IMR-90 (cell line): ENCODE measurements at regions not wholly inside any gene's neighbourhood (a gene's known extent, or its start where the extent isn't known, plus 50 kb on each side); places are given as distances from the start of the nearest gene placed in this dataset.

Source experiments
- ATAC-seq: fragments of 200-7000 bp; cut with Tn5 transposase; 2 replicates; pipeline ENCODE4 v1.9.1; 2020; ENCODE audit warnings: low read depth, mild to moderate bottlenecking, moderate library complexity
- BruUV-seq: library from RNA; stranded (reverse); fragments of 400-500 nt; replicated peaks from 2 replicates; lab custom pipeline; 2021; lab: Mats Ljungman, UMichigan
- CTCF ChIA-PET: fragments of 300-600 bp; formaldehyde crosslinking; extraction: SDS; loops from one replicate; lab custom pipeline; 2021; ENCODE audit warnings: antibody characterized with exemption; lab: Yijun Ruan, JAX
- POLR2A ChIA-PET: fragments of 300-600 bp; sonication (Branson Sonifier 250); formaldehyde crosslinking; loops from one replicate; lab custom pipeline; 2022; ENCODE audit warnings: antibody characterized with exemption; ENCODE audit not compliant: unreplicated experiment; lab: Charles Lee
- DNase-seq: peaks from one replicate; pipeline ENCODE4 v3.0.0; 2013
- H2AFZ ChIP-seq: replicated peaks from 2 replicates; pipeline ENCODE3; 2013; ENCODE audit warnings: low read length, mild to moderate bottlenecking; ENCODE audit not compliant: poor library complexity
- H2AK5ac ChIP-seq: 2 replicates; pipeline ENCODE4 v1.6.1; 2013; ENCODE audit warnings: low read depth, low read length, inconsistent platforms
- H2AK9ac ChIP-seq: replicated peaks from 2 replicates; pipeline ENCODE3; 2013; ENCODE audit warnings: mild to moderate bottlenecking, low read depth, low read length, moderate library complexity; ENCODE audit not compliant: poor library complexity
- H2BK120ac ChIP-seq: 2 replicates; pipeline ENCODE4 v1.6.1; 2013; ENCODE audit warnings: low read depth, low read length, inconsistent platforms
- H2BK15ac ChIP-seq: 3 replicates; pipeline ENCODE4 v1.6.1; 2013; ENCODE audit warnings: low read depth, low read length, inconsistent platforms
- H2BK20ac ChIP-seq: 2 replicates; pipeline ENCODE4 v1.6.1; 2013; ENCODE audit warnings: low read depth, mild to moderate bottlenecking, inconsistent platforms, low read length, moderate library complexity
- H2BK5ac ChIP-seq: 2 replicates; pipeline ENCODE4 v1.6.1; 2013; ENCODE audit warnings: mild to moderate bottlenecking, low read depth, low read length, inconsistent platforms; ENCODE audit not compliant: poor library complexity, severe bottlenecking
- H3K14ac ChIP-seq: replicated peaks from 2 replicates; pipeline ENCODE4 v1.6.1; 2013; ENCODE audit warnings: low read depth, low read length, inconsistent platforms
- H3K18ac ChIP-seq: 2 replicates; pipeline ENCODE4 v1.6.1; 2013; ENCODE audit warnings: low read depth, low read length, control low read depth
- H3K23ac ChIP-seq: 2 replicates; pipeline ENCODE4 v1.6.1; 2013; ENCODE audit warnings: low read depth, low read length, inconsistent platforms
- H3K27ac ChIP-seq: 2 replicates; pipeline ENCODE4 v1.5.1; 2013; ENCODE audit warnings: mild to moderate bottlenecking, control low read depth, low read length; ENCODE audit not compliant: insufficient read depth
- H3K27me3 ChIP-seq: 2 replicates; pipeline ENCODE4 v1.6.1; 2013; ENCODE audit warnings: low read length; ENCODE audit not compliant: control insufficient read depth, insufficient read depth
- H3K36me3 ChIP-seq: 2 replicates; pipeline ENCODE4 v1.6.1; 2013; ENCODE audit warnings: low read length, mixed read lengths; ENCODE audit not compliant: control insufficient read depth, insufficient read depth
- H3K4ac ChIP-seq: 2 replicates; pipeline ENCODE4 v1.6.1; 2013; ENCODE audit warnings: low read depth, low read length, inconsistent platforms
- H3K4me1 ChIP-seq: 2 replicates; pipeline ENCODE4 v1.6.1; 2013; ENCODE audit warnings: low read length, mixed read lengths; ENCODE audit not compliant: control insufficient read depth, insufficient read depth
- H3K4me2 ChIP-seq: 2 replicates; pipeline ENCODE4 v1.6.1; 2013; ENCODE audit warnings: low read depth, mild to moderate bottlenecking, control low read depth, low read length, moderate library complexity
- H3K4me3 ChIP-seq: 2 replicates; pipeline ENCODE4 v1.5.1; 2013; ENCODE audit warnings: low read depth, mild to moderate bottlenecking, control low read depth, low read length, moderate library complexity; ENCODE audit not compliant: insufficient read depth
- H3K56ac ChIP-seq: 2 replicates; pipeline ENCODE4 v1.6.1; 2013; ENCODE audit warnings: low read length, inconsistent platforms; ENCODE audit not compliant: insufficient read depth; ENCODE audit errors: extremely low read depth
- H3K79me1 ChIP-seq, 2 experiments: 2 replicates each; pipeline ENCODE4 v1.6.1; 2013; ENCODE audit warnings: low read length in 2 of 2, inconsistent platforms in 1 of 2, low read depth in 1 of 2
- H3K9ac ChIP-seq: 2 replicates; pipeline ENCODE4 v1.6.1; 2013; ENCODE audit warnings: low read depth, low read length, control low read depth
- H3K9me1 ChIP-seq: 2 replicates; pipeline ENCODE4 v1.6.1; 2013; ENCODE audit warnings: low read length, inconsistent platforms; ENCODE audit not compliant: insufficient read depth
- H3K9me3 ChIP-seq: 2 replicates; pipeline ENCODE4 v1.6.1; 2013; ENCODE audit warnings: low read length; ENCODE audit not compliant: control insufficient read depth, insufficient read depth
- H4K20me1 ChIP-seq: 2 replicates; pipeline ENCODE4 v1.6.1; 2013; ENCODE audit warnings: low read length, inconsistent platforms; ENCODE audit not compliant: insufficient read depth
- H4K5ac ChIP-seq: 2 replicates; pipeline ENCODE4 v1.6.1; 2013; ENCODE audit warnings: mild to moderate bottlenecking, low read depth, low read length, control low read depth
- H4K8ac ChIP-seq, 2 experiments: 2 replicates each; pipeline ENCODE4 v1.6.1; 2013; ENCODE audit warnings: low read depth in 2 of 2, low read length in 2 of 2, control low read depth in 1 of 2, inconsistent platforms in 1 of 2
- H4K91ac ChIP-seq: 2 replicates; pipeline ENCODE4 v1.6.1; 2013; ENCODE audit warnings: low read depth, low read length, inconsistent platforms; ENCODE audit not compliant: insufficient read depth
- BHLHE40 ChIP-seq: fragments of 150-350 bp; IDR thresholded peaks from 2 replicates; pipeline ENCODE4 v1.6.1; 2016; ENCODE audit warnings: mild to moderate bottlenecking, low read depth, low read length
- CEBPB ChIP-seq: IDR thresholded peaks from 2 replicates; pipeline ENCODE4 v1.6.1; 2012; ENCODE audit warnings: low read depth, low read length, improper control_type of control experiment
- CHD1 ChIP-seq: IDR thresholded peaks from 2 replicates; pipeline ENCODE4 v1.6.1; 2012; ENCODE audit warnings: low read depth, low read length, improper control_type of control experiment
- FOS ChIP-seq: fragments of 150-350 bp; IDR thresholded peaks from 2 replicates; pipeline ENCODE4 v1.6.1; 2016; ENCODE audit warnings: low read depth, low read length
- MAZ ChIP-seq: IDR thresholded peaks from 2 replicates; pipeline ENCODE4 v1.6.1; 2012; ENCODE audit warnings: low read depth, mild to moderate bottlenecking, low read length, improper control_type of control experiment, moderate library complexity, borderline replicate concordance
- MXI1 ChIP-seq: IDR thresholded peaks from 2 replicates; pipeline ENCODE4 v1.6.1; 2012; ENCODE audit warnings: low read depth, mild to moderate bottlenecking, low read length, moderate library complexity, borderline replicate concordance
- NFE2L2 ChIP-seq: fragments of 150-350 bp; IDR thresholded peaks from 2 replicates; pipeline ENCODE4 v1.6.1; 2016; ENCODE audit warnings: low read depth, mild to moderate bottlenecking, low read length
- RAD21 ChIP-seq: IDR thresholded peaks from 2 replicates; pipeline ENCODE4 v1.6.1; 2012; ENCODE audit warnings: low read length, improper control_type of control experiment
- RCOR1 ChIP-seq: IDR thresholded peaks from 2 replicates; pipeline ENCODE4 v1.6.1; 2012; ENCODE audit warnings: mild to moderate bottlenecking, low read length, improper control_type of control experiment; ENCODE audit not compliant: insufficient replicate concordance
- RFX5 ChIP-seq: IDR thresholded peaks from 2 replicates; pipeline ENCODE4 v1.8.0; 2012; ENCODE audit warnings: low read depth, mild to moderate bottlenecking, low read length, moderate library complexity
- WGBS, 2 experiments: methylation state at CpG; one replicate each; pipeline versions ENCODE4 v1.1.5 to v1.1.7; 2013; ENCODE audit warnings: missing lambda C conversion rate in 2 of 2; ENCODE audit not compliant: insufficient read length in 1 of 2; ENCODE audit errors: extremely low coverage in 2 of 2; 5-methylcytosine and 5-hydroxymethylcytosine counted together
- dilution Hi-C: fragments of 300-500 bp; cut with HindIII; formaldehyde crosslinking; loops from one replicate; pipeline ENCODE4 v1.14.3; 2018; ENCODE audit warnings: low sequenced_read_pairs; ENCODE audit not compliant: unreplicated experiment
- in situ Hi-C: fragments of 300-500 bp; cut with MboI; formaldehyde crosslinking; loops from 3 replicates; pipeline ENCODE4 v1.14.3; 2019; ENCODE audit warnings: low sequenced_read_pairs, inconsistent platforms, mixed read lengths
- intact Hi-C: fragments of 100-400 bp; cut with micrococcal nuclease; formaldehyde crosslinking; loops from 2 replicates; pipeline ENCODE4 v1.10.0; 2022
- TF ChIP-seq, protein P1 (sequence below): fragments of 150-350 bp; IDR thresholded peaks from 2 replicates; pipeline ENCODE4 v1.6.1; 2017; ENCODE audit warnings: mild to moderate bottlenecking, antibody characterized with exemption, low read length, low read depth
- TF ChIP-seq, protein P2 (sequence below): conservative IDR thresholded peaks from 2 replicates; pipeline ENCODE4 v1.5.1; 2012; ENCODE audit warnings: mild to moderate bottlenecking, low read depth, low read length, improper control_type of control experiment

DNA sequence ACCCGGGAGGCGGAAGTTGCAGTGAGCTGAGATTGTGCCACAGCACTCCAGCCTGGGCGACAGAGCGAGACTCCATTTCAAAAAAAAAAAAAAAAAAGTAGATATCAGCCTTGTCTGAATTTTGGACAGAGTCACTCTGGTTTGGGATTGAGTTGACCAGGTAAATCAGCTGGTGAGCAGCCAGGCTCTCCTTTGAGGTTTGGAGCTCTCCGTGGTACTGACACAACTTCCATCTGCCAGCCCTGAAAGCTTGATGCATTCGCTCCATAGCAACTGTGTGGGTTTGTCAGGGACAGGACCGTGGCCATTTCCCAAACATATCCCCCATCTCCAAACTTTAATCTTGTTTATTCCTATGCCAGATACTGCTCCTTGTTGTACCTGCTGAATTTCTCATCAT, 155.2 kb downstream of the DMRTA2 start:
- intact Hi-C loops: no loop called here
- in situ Hi-C loops: no loop called here
- DNase-seq (no peak), ATAC-seq (no peak)
- Histone ChIP-seq H4K91ac (no peak overlapping the region), H3K4me1 (no peaks in the 10 kb centered on the region), H3K9ac (no peak overlapping the region), H3K9me3 (peaks cover 10% of the 10 kb centered on the region; the same call in 1 of the 2 replicates), H3K79me1 (no peaks in the 10 kb centered on the region), H3K36me3 (no peaks in the 10 kb centered on the region), H3K56ac (no peak overlapping the region), H4K5ac (no peak overlapping the region), H4K8ac (no peak overlapping the region), H3K4me2 (no peak overlapping the region), H2AK5ac (no peak overlapping the region), H3K23ac (no peak overlapping the region), H3K27ac (no peak overlapping the region), H3K27me3 (no peaks in the 10 kb centered on the region), H3K4me3 (no peak overlapping the region), H3K14ac (no peak overlapping the region), H4K20me1 (no peaks in the 10 kb centered on the region), H3K9me1 (no peaks in the 10 kb centered on the region), H2AK9ac (no peak overlapping the region), H2BK15ac (no peak overlapping the region), H2BK5ac (no peak overlapping the region), H3K4ac (no peak overlapping the region), H3K18ac (no peak overlapping the region), H2AFZ (no peak overlapping the region), H2BK20ac (no peak overlapping the region), H2BK120ac (no peak overlapping the region)
- no CpG with 5 or more reads among the region's 7 CpGs for WGBS, 2 experiments
- BruUV-seq: no TSS peak
- CTCF ChIA-PET: no interaction called here
- dilution Hi-C loops: no loop called here
- POLR2A ChIA-PET: no interaction called here
- no peak for TF ChIP-seq MAZ
- no peak for TF ChIP-seq CHD1
- no peak for TF ChIP-seq NFE2L2
- no peak for TF ChIP-seq MXI1
- no peak for TF ChIP-seq FOS
- no peak for TF ChIP-seq RCOR1
- TF ChIP-seq RAD21: no peak
- no peak for TF ChIP-seq RFX5
- TF ChIP-seq, protein P1, sequence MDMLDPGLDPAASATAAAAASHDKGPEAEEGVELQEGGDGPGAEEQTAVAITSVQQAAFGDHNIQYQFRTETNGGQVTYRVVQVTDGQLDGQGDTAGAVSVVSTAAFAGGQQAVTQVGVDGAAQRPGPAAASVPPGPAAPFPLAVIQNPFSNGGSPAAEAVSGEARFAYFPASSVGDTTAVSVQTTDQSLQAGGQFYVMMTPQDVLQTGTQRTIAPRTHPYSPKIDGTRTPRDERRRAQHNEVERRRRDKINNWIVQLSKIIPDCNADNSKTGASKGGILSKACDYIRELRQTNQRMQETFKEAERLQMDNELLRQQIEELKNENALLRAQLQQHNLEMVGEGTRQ: no peak
- TF ChIP-seq BHLHE40: no peak
- TF ChIP-seq, protein P2, sequence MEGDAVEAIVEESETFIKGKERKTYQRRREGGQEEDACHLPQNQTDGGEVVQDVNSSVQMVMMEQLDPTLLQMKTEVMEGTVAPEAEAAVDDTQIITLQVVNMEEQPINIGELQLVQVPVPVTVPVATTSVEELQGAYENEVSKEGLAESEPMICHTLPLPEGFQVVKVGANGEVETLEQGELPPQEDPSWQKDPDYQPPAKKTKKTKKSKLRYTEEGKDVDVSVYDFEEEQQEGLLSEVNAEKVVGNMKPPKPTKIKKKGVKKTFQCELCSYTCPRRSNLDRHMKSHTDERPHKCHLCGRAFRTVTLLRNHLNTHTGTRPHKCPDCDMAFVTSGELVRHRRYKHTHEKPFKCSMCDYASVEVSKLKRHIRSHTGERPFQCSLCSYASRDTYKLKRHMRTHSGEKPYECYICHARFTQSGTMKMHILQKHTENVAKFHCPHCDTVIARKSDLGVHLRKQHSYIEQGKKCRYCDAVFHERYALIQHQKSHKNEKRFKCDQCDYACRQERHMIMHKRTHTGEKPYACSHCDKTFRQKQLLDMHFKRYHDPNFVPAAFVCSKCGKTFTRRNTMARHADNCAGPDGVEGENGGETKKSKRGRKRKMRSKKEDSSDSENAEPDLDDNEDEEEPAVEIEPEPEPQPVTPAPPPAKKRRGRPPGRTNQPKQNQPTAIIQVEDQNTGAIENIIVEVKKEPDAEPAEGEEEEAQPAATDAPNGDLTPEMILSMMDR: no peak
- no peak for TF ChIP-seq CEBPB
